ENCODE measurements at regions not wholly inside any gene's neighbourhood (a gene's known extent, or its start where the extent isn't known, plus 50 kb on each side); places are given as distances from the start of the nearest gene placed in this dataset.
"Not testable (repeated sequence)": the region's sequence is repeated elsewhere in the genome, so short reads cannot be mapped to it uniquely, and the experiment has no call there.

- H3K4me1 Mint-ChIP-seq (ENCODE audit: low read depth): no peaks in the 10 kb centered on the region
Observed at GRCh38 chr4:28811025-28811424, 1909.1 kb upstream of the PCDH7 start.

DNA sequence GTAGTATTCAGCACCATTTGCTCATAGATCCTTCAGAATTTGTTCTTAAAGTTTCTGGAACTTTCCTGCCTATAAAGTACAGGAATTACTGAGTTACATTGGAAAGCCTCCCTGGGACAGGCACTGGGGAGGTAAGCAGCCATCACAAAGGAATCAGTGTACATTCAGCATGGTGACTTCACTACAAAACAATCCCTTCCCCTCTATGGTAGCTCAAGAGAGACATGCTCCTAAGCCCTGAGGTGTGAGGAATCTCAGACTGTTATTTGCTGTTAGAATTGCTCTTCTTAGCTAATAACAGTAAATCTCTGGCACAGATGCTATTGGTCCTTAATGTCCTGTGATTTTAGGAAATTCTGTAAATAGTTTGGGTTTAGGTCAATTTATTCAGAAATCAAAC lies 1898.0 kb upstream of the PCDH7 start:
- no peak overlapping the region for H3K27ac Mint-ChIP-seq
- no peaks in the 10 kb centered on the region for H3K4me1 Mint-ChIP-seq (ENCODE audit: low read depth)
- intact Hi-C loops (cut with micrococcal nuclease): no loop called here
- H3K4me3 Mint-ChIP-seq: no peak overlapping the region
- H3K36me3 Mint-ChIP-seq (ENCODE audit: low read depth): no peaks in the 10 kb centered on the region
- H3K9me3 Mint-ChIP-seq: peaks cover 11% of the 10 kb centered on the region
- no peaks in the 10 kb centered on the region for H3K27me3 Mint-ChIP-seq

More at GRCh38 chr4:28811025-28811424, 1909.1 kb upstream of the PCDH7 start:
- no peak overlapping the region for H3K27ac Mint-ChIP-seq
- H3K27me3 Mint-ChIP-seq: no peaks in the 10 kb centered on the region
- intact Hi-C loops (cut with micrococcal nuclease): no loop called here
- H3K4me3 Mint-ChIP-seq: no peak overlapping the region
- peaks cover 23% of the 10 kb centered on the region for H3K9me3 Mint-ChIP-seq
- H3K36me3 Mint-ChIP-seq (ENCODE audit: low read depth): no peaks in the 10 kb centered on the region

- no peak overlapping the region for H3K27ac Mint-ChIP-seq
- H3K4me3 Mint-ChIP-seq: no peak overlapping the region
- H3K4me1 Mint-ChIP-seq (ENCODE audit: low read depth): no peaks in the 10 kb centered on the region
- H3K9me3 Mint-ChIP-seq: peaks cover 22% of the 10 kb centered on the region
- H3K36me3 Mint-ChIP-seq (ENCODE audit: low read depth): no peaks in the 10 kb centered on the region
- intact Hi-C loops (cut with micrococcal nuclease): no loop called here
- H3K27me3 Mint-ChIP-seq: no peaks in the 10 kb centered on the region
Observed at GRCh38 chr4:28827866-28828265, 1892.3 kb upstream of the PCDH7 start.

- Mint-ChIP-seq H3K4me3 (no peak overlapping the region), H3K27me3 (no peaks in the 10 kb centered on the region), H3K27ac (no peak overlapping the region), H3K36me3 (ENCODE audit: low read depth) (no peaks in the 10 kb centered on the region), H3K4me1 (ENCODE audit: low read depth) (no peaks in the 10 kb centered on the region), H3K9me3 (peaks cover 22% of the 10 kb centered on the region)
- intact Hi-C loops (cut with micrococcal nuclease): no loop called here
Observed at GRCh38 chr4:28831867-28832266, 1888.3 kb upstream of the PCDH7 start.

- H3K4me1 Mint-ChIP-seq (ENCODE audit: low read depth): no peaks in the 10 kb centered on the region
- H3K4me3 Mint-ChIP-seq: no peak overlapping the region
- no peaks in the 10 kb centered on the region for H3K36me3 Mint-ChIP-seq (ENCODE audit: low read depth)
- peaks cover 16% of the 10 kb centered on the region for H3K9me3 Mint-ChIP-seq
- no peak overlapping the region for H3K27ac Mint-ChIP-seq
- intact Hi-C loops (cut with micrococcal nuclease): no loop called here
- H3K27me3 Mint-ChIP-seq: no peaks in the 10 kb centered on the region
Observed at GRCh38 chr4:28832444-28832843, 1887.7 kb upstream of the PCDH7 start.

- H3K27me3 Mint-ChIP-seq: no peaks in the 10 kb centered on the region
- no peaks in the 10 kb centered on the region for H3K36me3 Mint-ChIP-seq (ENCODE audit: low read depth)
- no peak overlapping the region for H3K27ac Mint-ChIP-seq
- intact Hi-C loops (cut with micrococcal nuclease): no loop called here
- H3K9me3 Mint-ChIP-seq: no peaks in the 10 kb centered on the region
- no peak overlapping the region for H3K4me3 Mint-ChIP-seq
- H3K4me1 Mint-ChIP-seq (ENCODE audit: low read depth): no peaks in the 10 kb centered on the region
Observed at GRCh38 chr4:28834120-28834519, 1886.0 kb upstream of the PCDH7 start.

- H3K27me3 Mint-ChIP-seq: no peaks in the 10 kb centered on the region
- no peaks in the 10 kb centered on the region for H3K36me3 Mint-ChIP-seq (ENCODE audit: low read depth)
- intact Hi-C loops (cut with micrococcal nuclease): no loop called here
- H3K4me1 Mint-ChIP-seq (ENCODE audit: low read depth): no peaks in the 10 kb centered on the region
- H3K9me3 Mint-ChIP-seq: no peaks in the 10 kb centered on the region
- no peak overlapping the region for H3K4me3 Mint-ChIP-seq
- H3K27ac Mint-ChIP-seq: no peak overlapping the region
Observed at GRCh38 chr4:28835501-28835900, 1884.7 kb upstream of the PCDH7 start.

DNA sequence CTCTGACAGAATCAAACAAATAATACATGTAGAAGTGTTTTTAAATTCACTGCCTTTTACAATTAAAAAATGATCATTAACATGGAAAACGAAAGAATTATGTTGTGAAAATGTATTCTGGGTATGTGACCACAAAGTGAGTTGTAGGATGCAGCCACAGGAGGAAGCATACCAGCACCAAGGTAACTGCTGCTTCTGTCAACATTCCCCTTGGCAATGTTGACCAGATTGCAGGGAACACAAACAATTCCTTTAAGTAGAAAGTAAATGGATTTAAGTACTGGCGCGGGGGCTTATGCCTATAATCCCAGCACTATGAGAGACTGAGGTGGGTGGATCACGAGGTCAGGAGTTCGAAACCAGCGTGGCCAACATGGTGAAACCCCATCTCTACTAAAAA lies 1877.9 kb upstream of the PCDH7 start:
- H3K4me1 Mint-ChIP-seq (ENCODE audit: low read depth): no peaks in the 10 kb centered on the region
- no peaks in the 10 kb centered on the region for H3K27me3 Mint-ChIP-seq
- H3K4me3 Mint-ChIP-seq: no peak overlapping the region
- intact Hi-C loops (cut with micrococcal nuclease): no loop called here
- H3K9me3 Mint-ChIP-seq: peaks cover 5% of the 10 kb centered on the region
- H3K27ac Mint-ChIP-seq: no peak overlapping the region
- no peaks in the 10 kb centered on the region for H3K36me3 Mint-ChIP-seq (ENCODE audit: low read depth)

DNA sequence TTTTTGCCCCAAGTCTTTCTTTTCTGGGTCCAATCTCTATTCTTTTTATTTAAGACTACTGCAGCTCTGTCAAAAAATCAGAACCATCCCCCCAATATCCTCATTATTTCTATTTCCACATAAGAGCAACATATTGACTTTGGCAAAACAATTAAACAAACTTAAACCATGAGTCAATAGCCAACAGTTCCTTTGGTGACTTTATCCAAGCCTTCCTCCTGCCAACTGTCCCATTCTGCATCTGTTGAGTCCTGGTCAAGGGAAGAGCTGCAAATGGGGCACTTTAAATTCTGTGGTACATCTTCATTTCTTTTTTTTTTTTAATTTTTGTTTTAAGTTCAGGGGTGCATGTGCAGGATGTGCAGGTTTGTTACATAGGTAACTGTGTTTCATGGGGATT lies 1875.0 kb upstream of the PCDH7 start:
- no peaks in the 10 kb centered on the region for H3K36me3 Mint-ChIP-seq (ENCODE audit: low read depth)
- intact Hi-C loops (cut with micrococcal nuclease): no loop called here
- no peak overlapping the region for H3K27ac Mint-ChIP-seq
- no peaks in the 10 kb centered on the region for H3K27me3 Mint-ChIP-seq
- H3K4me3 Mint-ChIP-seq: no peak overlapping the region
- peaks cover 26% of the 10 kb centered on the region for H3K9me3 Mint-ChIP-seq
- no peaks in the 10 kb centered on the region for H3K4me1 Mint-ChIP-seq (ENCODE audit: low read depth)

GRCh38 chr4:28857028-28857427 lies 1863.1 kb upstream of the PCDH7 start:
- H3K4me1 Mint-ChIP-seq (ENCODE audit: low read depth); H3K27me3 Mint-ChIP-seq; H3K27ac Mint-ChIP-seq; H3K4me3 Mint-ChIP-seq; intact Hi-C loops (cut with micrococcal nuclease); H3K36me3 Mint-ChIP-seq (ENCODE audit: low read depth): not testable (repeated sequence)
- peaks cover 12% of the 10 kb centered on the region for H3K9me3 Mint-ChIP-seq

DNA sequence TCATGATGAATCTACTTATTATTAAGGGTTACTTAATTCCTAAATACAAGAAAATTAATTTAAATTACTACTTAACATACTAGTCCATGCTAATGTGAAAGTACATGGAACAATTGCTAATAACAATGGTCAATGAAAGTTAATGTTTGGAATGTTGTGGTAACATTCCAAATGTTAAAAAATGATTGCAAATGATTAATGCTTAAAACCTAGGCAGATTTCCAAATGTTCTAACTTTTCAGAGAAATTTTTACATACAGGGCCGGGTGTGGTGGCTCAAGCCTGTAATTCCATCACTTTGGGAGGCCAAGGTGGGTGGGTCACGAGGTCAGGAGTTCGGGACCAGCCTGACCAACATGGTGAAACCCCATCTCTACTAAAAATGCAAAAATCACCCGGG lies 1851.3 kb upstream of the PCDH7 start:
- H3K9me3 Mint-ChIP-seq: no peaks in the 10 kb centered on the region
- no peaks in the 10 kb centered on the region for H3K4me1 Mint-ChIP-seq (ENCODE audit: low read depth)
- no peak overlapping the region for H3K27ac Mint-ChIP-seq
- no peaks in the 10 kb centered on the region for H3K36me3 Mint-ChIP-seq (ENCODE audit: low read depth)
- H3K4me3 Mint-ChIP-seq: no peak overlapping the region
- H3K27me3 Mint-ChIP-seq: no peaks in the 10 kb centered on the region
- intact Hi-C loops (cut with micrococcal nuclease): no loop called here

DNA sequence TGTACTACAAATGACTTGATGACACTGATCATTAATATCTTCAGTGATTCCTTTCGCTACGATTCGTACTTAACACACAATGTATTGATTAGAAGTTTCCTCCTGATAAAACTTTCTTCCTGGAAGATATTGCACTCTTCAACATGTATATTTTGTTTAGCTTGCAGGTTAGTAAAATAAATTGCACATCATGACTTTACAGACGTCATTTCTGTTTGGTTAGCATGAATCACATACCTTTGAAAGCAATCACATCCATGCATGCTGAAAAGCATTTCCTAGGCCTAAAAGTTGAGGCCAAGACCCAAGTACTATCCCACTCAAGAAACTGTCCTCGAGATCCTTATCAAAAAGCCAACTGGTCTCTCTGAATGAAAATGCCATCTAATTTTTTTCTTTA lies 1841.0 kb upstream of the PCDH7 start:
- intact Hi-C loops (cut with micrococcal nuclease): no loop called here
- Mint-ChIP-seq H3K4me1 (ENCODE audit: low read depth) (no peaks in the 10 kb centered on the region), H3K27me3 (no peaks in the 10 kb centered on the region), H3K9me3 (no peaks in the 10 kb centered on the region), H3K27ac (no peak overlapping the region), H3K36me3 (ENCODE audit: low read depth) (no peaks in the 10 kb centered on the region), H3K4me3 (no peak overlapping the region)

DNA sequence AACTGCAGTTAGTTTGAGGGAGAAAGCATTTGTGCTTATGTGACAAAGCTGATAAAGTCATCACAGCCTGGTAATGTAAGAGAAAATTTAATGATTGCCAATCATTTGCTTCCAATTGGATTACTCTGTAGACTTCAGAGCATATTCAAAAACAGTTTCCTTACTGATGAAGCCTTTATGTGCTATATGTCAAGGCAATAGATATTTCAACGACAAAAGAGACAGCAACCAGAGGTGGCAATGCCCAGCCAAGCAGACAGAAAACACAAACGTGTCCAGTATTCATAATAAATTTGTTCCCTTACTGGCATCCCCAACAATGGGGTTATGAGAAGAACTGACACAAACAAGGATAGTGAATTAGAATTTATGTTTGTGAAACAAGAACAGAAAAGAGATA lies 1840.3 kb upstream of the PCDH7 start:
- Mint-ChIP-seq H3K27me3 (no peaks in the 10 kb centered on the region), H3K4me1 (ENCODE audit: low read depth) (no peaks in the 10 kb centered on the region), H3K27ac (no peak overlapping the region), H3K4me3 (no peak overlapping the region), H3K9me3 (no peaks in the 10 kb centered on the region), H3K36me3 (ENCODE audit: low read depth) (no peaks in the 10 kb centered on the region)
- intact Hi-C loops (cut with micrococcal nuclease): no loop called here

DNA sequence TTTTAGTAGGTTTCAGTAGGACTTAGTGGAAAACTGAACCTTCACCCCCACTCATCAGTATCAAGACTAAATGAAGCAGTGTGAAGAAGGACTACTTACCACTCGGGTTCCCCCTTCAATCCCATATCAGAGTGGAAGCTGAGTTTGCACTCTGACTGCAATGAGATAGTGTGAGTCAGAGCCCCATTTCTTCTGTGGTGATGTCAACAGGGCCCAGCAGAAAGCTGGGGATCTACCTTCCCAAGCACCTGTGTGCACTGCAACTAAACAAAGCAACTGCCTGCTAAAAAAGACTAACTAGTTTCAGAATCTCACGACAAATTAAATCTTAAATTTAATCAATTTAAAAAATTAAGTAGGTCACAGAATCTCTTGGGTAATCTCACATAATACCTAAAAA lies 1837.0 kb upstream of the PCDH7 start:
- no peaks in the 10 kb centered on the region for H3K36me3 Mint-ChIP-seq (ENCODE audit: low read depth)
- no peak overlapping the region for H3K4me3 Mint-ChIP-seq
- no peaks in the 10 kb centered on the region for H3K9me3 Mint-ChIP-seq
- H3K4me1 Mint-ChIP-seq (ENCODE audit: low read depth): no peaks in the 10 kb centered on the region
- intact Hi-C loops (cut with micrococcal nuclease): no loop called here
- no peak overlapping the region for H3K27ac Mint-ChIP-seq
- no peaks in the 10 kb centered on the region for H3K27me3 Mint-ChIP-seq

DNA sequence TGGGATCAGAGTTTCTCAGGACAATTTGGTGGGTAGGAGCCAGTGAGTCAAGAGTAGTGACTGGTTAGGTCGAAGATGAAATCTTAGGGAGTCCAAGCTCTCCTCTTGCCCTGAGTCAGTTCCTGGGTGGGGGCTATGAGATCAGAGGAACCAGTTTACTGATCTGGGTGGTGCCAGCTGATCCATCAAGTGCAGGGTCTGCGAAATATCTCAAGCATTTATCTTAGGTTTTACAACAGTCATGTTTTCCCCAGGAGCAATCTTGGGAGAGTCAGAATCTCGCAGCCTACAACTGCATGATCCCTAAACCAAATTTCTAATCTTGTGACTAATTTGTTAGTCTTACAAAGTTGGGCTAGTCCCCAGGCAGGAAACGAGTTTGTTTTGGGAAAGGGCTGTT lies 1833.2 kb upstream of the PCDH7 start:
- no peaks in the 10 kb centered on the region for H3K4me1 Mint-ChIP-seq (ENCODE audit: low read depth)
- no peaks in the 10 kb centered on the region for H3K9me3 Mint-ChIP-seq
- no peaks in the 10 kb centered on the region for H3K36me3 Mint-ChIP-seq (ENCODE audit: low read depth)
- no peak overlapping the region for H3K4me3 Mint-ChIP-seq
- H3K27me3 Mint-ChIP-seq: no peaks in the 10 kb centered on the region
- H3K27ac Mint-ChIP-seq: no peak overlapping the region
- intact Hi-C loops (cut with micrococcal nuclease): no loop called here

All from dendritic cell treated with granulocyte-macrophage colony-stimulating factor and Interleukin-4, amounts not matched to agents 40 ng/mL and 50 ng/mL, for 4 days (primary cell).